ENCODE measurements at regions not wholly inside any gene's neighbourhood (a gene's known extent, or its start where the extent isn't known, plus 50 kb on each side); places are given as distances from the start of the nearest gene placed in this dataset.

DNA sequence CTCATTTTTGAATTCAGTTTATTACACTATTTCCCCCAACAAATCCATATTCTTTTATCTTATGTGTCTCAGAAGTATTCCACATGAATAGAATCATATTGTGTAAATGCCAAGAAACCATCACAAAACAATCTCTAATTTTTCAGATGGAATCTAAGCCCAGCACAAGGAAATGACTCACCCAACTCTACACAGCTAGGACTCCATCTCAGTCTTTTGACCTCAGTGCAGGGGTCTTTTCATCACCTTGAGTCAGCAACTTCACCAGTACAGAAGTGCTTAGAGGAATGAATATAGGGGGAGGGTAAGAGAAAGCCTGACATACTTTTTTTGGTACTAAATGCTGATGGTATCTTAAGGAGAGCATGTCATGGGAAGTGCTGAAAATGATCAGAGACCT, 169.3 kb upstream of the LRRN1 start:
- DNase-seq (ENCODE audit: low read depth, low spot score): peak; percentile 49

DNA sequence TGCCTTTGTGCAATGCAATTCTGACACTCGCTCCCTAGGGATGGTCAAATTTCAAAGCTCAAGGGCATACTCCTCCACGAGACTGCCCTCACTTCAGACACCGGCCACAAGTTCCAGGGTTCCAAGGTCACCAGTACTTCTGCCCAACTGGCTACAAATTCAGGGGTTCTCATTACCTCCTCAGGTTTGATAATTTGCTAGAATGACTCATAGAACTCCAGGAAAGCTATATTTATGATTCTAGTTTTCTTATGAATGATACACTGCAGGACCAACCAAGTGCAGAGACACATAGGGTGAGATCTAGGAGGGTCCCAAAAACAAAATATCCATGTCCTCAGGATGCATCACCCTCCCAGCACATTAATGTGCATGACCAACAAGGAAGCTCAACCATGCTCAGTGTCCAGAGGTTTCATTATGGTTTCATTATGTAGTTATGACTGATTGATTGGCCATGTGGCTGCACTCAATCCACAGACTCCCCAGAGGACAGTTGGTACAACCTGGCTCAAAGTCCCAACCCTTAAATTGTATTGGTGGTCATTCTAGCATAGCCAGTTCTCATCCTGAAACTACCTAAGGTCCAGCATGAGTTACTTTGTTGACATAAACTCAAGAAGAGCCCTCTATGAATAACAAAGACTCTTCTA, 170.4 kb upstream of the LRRN1 start:
- DNase-seq (ENCODE audit: low read depth, low spot score): no peak

DNA sequence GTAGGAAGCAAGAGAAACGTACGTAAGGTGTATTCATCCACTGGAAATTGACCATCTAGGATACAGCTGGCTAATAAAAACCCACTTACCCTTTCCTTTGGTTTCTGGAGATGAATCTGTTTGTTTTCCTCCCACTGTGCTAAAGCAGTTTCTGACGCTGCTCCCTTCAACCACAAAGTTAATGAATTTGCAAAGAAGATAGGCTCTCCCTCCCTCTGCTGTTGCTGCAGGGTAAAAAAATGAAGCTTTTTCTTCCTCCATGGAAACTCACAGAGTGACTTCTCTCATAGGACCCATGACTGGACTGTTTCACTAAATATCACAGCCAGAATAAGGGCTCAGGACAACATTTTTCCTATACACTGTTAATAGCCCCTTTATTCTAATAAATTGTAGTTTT, 172.1 kb upstream of the LRRN1 start:
- peak; percentile 43 for DNase-seq (ENCODE audit: low read depth, low spot score)

DNA sequence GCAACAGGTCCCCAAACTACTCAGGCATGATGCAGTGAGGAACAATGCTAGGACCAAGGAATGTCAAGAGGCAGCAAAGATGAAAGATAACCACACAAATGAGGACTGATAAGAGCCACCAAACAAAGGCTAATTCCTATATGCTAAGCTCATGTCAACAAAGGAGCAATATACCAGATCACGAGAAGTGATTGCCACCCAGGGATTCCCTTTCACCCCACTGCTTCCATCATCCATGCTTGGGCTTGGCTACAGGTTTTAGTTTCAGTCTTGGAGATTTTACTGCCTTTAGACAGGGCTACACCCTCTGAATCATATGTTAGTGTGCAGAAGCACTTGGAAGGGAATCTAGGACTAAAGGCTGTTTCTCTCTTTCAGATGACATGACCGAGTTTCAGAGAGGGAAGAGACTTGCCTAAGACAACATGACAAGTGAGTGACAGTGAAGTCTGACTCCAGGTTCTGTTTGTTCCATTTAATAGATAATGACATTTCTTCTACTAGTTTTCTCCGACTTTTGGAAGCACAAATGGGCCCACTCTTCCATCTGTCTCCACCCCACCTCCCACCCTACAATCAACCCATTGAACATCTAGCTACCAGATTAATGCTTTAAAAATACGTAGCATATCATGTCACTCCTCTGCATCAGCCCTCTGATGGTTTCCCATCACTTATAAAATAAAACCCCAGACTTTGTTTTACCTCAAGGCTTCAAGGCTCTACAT, 173.5 kb upstream of the LRRN1 start:
- DNase-seq (ENCODE audit: low read depth, low spot score): no peak

DNA sequence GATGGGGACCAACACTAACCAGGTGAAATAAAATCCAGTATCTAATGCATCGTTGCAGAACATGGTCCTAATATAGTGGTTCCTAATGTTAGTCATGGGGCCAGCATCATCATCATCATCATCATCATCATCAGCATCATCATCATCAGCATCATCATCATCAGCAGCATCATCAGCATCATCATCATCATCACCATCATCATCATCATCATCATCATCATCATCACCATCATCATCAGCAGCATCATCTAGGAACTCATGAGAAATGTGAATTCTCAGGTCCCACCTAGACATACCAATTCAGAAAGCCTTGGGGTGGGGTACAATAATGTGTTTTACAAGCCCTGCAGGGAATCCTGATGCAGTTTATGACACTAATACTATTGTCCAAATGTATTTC, 179.4 kb upstream of the LRRN1 start:
- no peak for DNase-seq (ENCODE audit: low read depth, low spot score)

DNA sequence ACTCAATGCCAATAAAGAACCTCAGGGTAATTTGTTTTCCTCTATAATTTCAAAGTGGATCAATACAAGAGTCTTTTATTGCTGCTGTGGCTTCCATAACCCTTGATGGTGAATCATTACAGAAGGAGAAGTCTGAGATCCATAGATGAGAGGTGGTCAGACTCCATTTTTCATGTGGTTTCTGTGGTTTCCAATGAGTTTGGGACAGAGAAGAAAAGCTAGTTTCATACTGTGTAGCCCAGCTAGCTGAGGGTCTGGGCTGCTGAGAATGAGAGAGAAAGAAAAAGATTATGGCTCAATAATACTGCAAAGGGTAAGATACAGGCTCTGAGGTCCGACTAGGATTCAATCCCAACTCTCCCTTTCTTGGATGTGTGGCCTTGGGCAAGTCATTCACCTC, 180.6 kb upstream of the LRRN1 start:
- peak; percentile 42 for DNase-seq (ENCODE audit: low read depth, low spot score)

DNA sequence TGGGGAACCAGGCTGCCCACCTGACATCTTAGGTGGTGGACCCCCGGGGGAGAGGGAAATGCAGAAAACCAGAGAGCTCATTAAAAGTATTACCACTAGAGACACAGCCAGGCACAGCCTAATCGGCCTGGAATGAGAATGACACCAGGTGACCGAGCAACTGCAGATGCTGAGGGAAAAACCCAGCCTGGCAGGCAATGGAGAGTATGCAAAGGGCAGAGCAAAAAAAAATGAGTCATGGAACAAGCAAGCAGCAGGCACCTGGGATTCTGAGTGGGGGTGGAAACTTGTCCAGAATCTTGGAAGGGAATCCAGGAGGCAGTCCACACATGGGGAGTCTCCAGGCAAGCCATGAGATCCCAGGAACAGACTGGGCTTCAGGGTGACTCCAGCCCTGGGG, 183.7 kb upstream of the LRRN1 start:
- peak; percentile 64 for DNase-seq (ENCODE audit: low read depth, low spot score)

DNA sequence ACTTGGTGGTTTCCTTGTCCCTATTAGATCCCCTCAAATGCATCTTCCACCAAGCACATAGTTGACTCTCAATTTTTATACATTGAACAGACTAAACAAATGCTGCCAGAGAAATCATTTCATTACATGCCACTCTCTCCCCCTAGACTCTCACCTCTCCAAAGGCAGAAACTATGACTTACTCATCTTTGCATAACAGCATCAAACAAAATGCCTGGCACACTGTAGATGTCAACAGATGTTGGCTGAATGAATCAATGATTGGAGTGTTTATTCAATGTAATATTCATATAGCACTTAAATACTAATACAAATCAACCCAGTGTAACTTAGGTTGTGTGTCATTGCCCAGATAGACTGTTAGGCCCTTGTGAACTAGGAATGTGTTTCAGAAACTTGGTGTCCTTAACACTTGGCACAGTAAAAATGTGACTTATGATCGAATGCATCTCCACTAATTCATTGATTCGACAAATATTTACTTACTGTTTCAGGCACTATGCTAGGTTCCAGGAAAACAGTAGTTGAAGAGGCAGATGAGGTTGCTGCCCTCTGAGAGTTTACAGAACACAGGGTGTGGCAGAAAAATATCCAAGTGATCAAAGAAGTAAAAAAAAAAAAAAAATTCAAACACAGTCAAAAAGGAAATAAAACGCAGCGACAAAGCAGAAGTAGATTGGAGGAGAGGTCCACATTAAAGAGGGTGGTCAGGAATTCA, 188.5 kb upstream of the LRRN1 start:
- DNase-seq (ENCODE audit: low read depth, low spot score): no peak

DNA sequence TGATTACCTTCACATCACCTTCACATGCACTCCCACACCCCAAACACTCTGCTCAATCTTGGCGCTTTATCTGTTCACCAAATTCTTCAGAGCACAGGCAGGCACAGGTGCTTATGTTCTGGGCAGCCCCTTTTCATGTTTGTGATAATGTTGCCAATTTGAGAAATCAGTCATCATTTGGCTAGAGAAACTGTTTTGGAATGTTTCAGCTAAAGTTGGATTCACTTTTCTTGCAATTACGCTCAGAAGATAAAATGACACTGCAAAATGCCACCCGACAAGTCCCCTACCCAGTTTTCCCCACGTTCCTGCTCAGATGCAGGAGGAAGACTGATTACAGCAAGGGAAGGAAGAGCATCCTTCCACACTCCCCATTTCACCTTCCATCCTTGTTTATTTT, 192.9 kb upstream of the LRRN1 start:
- DNase-seq (ENCODE audit: low read depth, low spot score): no peak

DNA sequence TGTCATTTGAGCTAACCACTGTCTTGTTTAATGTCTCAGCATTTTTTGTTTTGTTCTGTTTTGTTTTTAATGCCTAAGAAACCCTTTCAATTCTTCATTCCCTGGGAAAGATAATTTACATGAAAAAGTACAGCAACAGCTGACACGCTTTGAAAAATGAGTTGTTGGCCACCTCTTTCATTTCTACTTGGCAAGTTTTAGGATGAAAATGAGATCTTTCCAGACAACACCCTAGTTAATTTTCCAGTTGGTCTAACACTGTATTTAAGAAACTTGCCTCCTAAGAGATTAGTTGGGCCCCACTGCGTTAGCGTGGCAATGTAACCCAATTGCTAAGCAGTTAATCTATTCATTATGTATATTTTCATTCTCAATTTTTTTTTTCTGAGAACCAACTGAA, 194.0 kb upstream of the LRRN1 start:
- peak; percentile 65 for DNase-seq (ENCODE audit: low read depth, low spot score)

DNA sequence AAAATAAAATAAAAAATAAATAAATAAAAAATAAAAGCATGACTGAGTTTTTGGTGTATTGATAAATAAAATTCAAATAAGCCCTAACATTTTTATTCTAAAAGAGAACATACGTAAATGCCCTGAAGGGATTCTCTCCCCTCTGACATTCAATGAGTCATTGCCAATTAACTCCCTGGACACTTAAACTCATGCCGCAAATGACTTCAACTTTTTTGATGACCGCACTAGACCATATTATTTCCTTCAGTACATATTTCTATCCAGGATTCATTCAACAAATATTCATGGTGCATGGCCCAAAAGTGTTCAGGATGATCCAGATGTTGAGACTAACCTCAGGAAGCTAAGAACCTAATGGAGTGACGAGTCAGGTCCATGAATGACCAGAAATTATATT, 195.9 kb upstream of the LRRN1 start:
- DNase-seq (ENCODE audit: low read depth, low spot score): no peak

DNA sequence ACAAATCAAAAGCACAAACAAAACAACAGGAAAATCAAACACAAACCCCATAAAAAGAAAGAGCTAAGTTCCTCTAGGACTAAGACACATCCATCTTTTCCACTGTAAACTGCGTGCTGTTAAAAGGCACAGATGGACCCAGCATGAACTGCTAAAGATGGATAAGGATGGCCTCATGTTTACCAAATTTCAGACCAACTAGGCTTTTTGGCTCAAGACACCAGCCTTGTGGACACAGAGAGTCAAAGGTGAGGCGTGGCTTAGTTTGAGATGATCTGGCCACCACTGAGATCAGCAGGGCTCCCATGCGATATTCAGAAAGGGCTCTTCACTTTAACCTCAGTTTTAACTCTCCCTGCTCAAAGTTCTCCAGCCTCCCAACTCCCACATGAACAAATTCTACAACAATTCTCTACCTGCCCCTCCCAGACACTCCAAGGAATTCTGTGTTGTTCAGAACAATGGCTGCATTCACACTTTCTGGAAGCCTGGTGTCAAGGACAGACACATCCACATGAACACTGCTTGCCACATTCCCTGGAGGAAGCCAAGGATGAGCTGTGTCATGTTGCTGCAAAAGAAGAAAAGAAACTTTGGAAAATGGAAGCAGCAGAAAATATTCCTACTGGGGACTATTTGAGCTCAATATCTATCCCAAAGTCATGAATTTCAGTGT, 198.4 kb upstream of the LRRN1 start:
- DNase-seq (ENCODE audit: low read depth, low spot score): no peak

DNA sequence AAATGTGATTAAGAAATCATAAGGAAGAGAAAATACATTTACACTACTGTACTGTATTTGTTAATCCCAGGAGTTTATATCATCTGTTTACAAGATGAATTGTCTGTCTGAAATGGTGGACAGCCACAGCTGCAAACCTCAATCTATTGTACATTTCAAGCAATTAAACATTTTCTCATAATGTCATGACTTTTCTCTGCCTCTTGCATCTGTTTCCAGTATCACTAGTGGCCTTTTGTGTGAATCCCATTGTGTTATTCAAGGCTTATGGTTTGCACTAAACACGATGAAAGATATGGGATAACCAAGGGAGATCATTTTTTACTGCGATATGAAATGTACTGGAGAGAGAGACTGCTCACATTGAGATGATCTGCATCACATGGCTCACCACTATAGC, 200.2 kb upstream of the LRRN1 start:
- no peak for DNase-seq (ENCODE audit: low read depth, low spot score)

DNA sequence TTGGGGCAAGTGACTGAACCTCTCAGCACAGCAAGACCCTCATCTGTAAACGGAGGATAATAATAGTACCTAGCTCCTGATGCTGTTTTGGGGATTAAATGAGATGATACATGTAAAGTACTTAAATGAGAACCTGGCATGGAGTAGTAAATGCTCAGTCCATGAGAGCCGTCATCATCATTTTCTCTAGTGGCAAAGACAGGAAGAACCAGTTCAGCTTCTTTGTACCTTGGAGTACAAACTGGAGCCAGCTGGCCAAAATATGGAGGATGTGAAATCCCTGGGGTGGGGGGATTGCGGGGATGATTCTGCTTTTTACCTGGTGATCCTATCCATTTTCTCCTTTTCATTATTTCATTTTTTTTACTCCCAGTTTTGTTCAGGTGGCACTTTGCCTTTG, 204.2 kb upstream of the LRRN1 start:
- DNase-seq (ENCODE audit: low read depth, low spot score): no peak

DNA sequence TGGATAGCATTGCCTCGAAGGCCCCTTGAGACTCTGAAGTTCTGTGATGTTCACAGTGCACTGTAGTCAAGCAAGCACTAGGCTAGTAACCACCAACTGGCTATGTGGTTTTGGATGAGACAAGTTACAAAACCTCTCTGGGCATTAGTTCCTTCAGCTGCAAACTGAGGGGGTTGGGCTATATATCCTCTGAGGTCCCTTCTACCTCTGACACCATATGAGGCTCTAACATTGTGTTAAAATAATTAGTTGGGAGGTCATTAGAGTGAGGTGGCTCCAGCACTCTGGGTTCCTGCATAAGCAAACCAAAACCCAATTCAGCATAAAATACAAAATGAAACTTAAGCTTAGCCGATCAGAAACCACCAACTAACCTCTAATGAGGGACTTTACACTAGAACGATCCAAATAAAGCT, 209.5 kb upstream of the LRRN1 start:
- no peak for DNase-seq (ENCODE audit: low read depth, low spot score)

DNA sequence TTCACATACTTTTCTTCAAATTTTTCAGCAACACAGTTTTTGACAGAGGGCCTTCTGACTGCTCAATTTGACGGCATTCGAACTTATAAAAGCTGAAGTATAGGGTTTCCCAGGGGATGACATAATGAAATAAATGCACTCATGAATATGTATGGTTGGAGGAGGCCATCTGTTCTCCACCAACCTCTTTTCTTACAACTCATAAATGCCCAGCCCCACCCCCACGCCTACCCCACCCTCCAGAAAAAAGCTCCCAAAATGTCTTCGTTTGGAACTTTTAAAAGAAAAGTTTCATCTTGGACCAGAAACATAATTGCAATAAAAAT, 211.6 kb upstream of the LRRN1 start:
- DNase-seq (ENCODE audit: low read depth, low spot score): no peak

DNA sequence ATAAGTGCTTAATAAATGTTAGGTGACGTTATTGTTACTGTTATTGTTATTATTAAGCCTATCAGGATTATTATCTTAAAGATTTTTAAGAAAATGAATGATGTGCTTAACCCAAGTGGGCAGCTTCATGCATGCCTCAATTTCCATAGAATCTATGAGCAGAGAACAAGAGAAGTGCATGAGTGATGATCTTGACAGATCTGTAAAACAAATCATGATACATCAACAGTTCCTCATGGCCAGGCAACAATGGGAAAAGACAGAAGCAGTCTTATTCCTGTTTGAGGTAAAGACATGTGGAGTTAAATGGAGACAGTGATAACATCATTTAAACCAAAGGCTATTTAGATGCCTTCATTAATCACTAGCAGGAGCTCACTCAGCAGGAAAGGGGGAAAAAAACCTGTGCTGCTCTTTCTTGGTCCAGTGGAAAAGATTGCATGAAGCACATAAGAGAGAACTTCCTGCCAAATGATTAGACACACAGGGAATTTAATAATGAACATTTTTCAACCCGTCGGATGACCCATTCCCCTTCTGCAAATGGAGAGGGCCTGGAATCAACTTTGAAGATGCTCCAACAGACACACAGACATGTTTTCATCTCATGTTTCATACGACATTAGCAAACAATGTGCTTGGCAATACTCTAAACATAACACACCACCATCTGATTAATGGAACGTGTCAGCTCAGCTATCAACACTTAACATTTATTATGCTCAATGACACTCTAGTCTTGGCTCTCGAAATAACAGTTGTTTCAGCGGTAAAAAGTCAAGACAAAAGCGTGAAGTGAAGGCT, 212.2 kb upstream of the LRRN1 start:
- DNase-seq (ENCODE audit: low read depth, low spot score): peak; percentile 32

DNA sequence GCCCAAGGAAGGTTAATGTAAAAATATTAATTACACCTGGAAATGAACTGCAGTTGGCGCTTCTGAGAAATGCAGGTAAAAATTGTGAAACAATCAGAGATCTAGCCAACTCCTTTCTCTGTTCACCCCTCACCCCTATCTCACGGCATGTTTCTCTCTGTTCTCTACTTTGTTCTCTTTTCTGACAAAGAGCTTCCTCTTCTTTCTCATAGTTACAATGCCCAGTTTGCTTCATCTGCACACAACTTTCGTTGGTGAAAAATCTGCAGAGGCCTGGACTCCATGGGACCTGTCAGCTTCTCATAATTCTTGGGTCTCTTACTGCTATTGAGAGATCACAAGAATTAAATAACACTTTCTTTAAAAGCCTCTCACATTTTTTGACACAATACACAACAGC, 212.9 kb upstream of the LRRN1 start:
- DNase-seq (ENCODE audit: low read depth, low spot score): no peak

DNA sequence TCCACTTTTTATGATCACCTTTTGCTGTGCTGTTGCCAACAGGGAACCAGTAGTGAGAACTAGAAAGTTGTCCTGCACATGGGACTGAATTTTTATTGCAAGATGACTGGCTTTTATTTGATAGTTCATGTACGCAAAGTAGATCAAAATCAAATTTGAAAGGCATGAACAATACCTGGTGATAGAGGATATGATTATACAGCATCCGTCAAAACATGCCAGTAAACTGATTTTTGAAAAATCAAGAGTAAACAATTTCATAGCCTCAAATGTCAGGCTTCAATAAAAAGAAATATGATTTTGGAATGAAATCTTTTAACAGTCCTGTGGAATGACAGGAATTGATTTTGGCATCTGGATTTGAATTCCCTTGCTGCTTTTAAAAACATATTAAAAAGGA, 219.6 kb upstream of the LRRN1 start:
- no peak for DNase-seq (ENCODE audit: low read depth, low spot score)

DNA sequence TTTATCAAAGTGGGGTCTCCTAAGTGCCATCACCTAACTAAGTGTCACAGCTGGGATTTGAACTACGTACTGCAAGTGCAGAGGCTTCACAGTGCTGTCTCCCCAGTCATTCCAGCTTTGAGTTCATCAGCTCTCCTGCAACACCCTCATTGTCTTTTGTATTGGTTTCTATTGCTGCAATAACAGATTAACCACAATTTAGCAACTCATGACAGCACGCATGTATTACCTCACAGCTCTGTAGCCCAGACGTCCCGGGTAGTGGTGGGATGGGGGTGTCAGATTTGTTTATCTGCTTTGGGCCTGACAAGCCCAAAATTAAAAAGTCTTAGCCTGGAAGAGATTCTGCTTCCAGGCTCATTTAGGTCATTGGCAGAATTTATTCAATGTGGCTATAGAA, 220.5 kb upstream of the LRRN1 start:
- no peak for DNase-seq (ENCODE audit: low read depth, low spot score)

DNA sequence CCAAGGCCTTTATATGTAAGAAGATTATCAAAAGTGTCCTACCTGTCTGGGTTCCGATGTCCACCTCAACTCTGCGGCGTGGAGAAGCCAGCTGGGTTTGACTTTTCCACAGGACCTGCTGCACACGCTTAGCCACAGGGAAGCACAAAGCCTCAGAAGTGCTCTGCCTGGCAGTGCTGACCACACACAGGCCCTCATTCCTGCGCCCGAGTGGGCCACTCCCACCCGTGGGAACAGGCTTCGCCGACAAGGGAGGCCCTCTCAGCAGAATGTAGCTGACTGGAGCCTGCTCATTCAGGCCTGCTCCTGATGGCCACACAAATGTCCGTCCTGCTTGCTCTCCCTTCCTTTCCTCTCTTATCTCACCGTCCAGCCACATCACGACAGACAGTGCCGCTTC, 221.4 kb upstream of the LRRN1 start:
- DNase-seq (ENCODE audit: low read depth, low spot score): no peak

DNA sequence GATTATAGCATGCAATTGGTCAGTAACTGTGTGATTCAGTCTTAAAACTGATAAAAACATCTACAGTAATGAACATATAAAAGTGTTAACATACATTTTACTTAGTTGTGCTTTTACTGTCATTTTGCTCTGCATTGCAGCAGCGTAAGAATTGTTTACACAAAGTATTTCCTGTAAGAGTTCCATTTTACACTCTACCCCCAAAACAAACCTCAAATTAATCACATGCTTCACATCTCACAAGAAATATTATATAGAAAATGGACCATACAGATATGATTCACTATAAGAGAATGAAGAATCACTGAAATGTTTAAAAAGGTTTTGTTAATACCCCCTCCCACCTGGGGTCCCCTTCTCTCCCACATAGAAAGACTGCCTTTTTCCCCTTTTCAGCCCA, 225.9 kb upstream of the LRRN1 start:
- no peak for DNase-seq (ENCODE audit: low read depth, low spot score)
